Uterus (tissue), 2 donors: ENCODE measurements at regions not wholly inside any gene's neighbourhood (a gene's known extent, or its start where the extent isn't known, plus 50 kb on each side); places are given as distances from the start of the nearest gene placed in this dataset.

Experiments used
- POLR2A ChIP-seq, 2 donors: fragments of 450-650 bp; IDR thresholded peaks; one replicate each; pipeline ENCODE4 v1.6.1; 2016; ENCODE audit warnings: antibody characterized with exemption in 2 of 2, mild to moderate bottlenecking in 1 of 2, moderate library complexity in 1 of 2
- TF ChIP-seq, protein P1 (sequence below), 4 experiments: fragments of 200-600 bp in 2 of 4; fragments of 450-650 bp in 2 of 4; sonication (generic) in 2 of 4; IDR thresholded peaks; one replicate each; pipeline ENCODE4 v1.5.1; 2016 to 2019; ENCODE audit warnings: antibody characterized with exemption in 4 of 4, mild to moderate bottlenecking in 2 of 4, moderate library complexity in 1 of 4

DNA sequence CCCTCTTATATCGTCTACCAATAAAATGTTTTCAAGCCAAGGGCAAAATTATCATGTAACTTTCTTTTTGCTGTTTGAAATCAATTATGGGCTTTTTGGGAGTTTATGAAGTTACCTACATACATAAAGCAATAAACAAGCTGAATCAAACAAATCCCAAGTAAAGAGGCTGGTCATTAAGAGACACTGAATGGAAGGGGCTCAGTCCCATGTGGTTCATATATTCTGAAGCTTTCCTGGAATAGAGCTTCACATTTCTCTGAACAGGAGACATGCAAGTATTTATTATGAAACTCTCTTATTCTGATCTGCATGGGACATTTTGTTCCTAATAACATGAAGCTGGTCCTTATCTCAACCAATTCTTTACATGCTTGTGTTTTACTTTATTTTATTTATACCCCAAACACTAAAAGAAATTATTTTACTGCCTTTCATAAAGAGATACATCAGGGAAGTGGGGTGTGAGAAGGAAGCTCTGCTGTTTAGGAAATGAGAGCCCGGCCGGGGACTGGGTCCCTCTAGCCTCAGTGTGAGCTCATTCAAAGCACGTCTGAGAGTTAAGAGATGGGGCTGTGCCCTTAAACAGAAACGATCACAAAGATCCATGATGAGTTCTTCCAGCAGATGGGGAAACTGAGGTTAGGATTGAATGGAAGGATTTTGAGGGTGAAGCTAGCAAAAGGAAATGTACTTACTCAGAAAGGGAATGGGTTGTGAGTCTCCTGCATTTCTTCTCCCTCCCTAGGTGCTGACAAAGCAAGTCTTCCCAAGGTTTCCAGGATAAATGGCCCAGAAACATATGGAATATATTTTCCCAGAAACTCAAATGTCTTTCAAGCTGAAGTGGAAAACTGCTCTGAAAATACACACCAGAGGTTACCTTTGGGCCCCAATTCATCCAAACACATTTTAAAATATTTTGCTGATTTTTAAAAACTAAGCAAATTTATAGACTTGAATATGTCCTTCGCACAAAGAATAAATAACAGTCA lies 93.1 kb upstream of the LNX1 start:
- TF ChIP-seq, protein P1, sequence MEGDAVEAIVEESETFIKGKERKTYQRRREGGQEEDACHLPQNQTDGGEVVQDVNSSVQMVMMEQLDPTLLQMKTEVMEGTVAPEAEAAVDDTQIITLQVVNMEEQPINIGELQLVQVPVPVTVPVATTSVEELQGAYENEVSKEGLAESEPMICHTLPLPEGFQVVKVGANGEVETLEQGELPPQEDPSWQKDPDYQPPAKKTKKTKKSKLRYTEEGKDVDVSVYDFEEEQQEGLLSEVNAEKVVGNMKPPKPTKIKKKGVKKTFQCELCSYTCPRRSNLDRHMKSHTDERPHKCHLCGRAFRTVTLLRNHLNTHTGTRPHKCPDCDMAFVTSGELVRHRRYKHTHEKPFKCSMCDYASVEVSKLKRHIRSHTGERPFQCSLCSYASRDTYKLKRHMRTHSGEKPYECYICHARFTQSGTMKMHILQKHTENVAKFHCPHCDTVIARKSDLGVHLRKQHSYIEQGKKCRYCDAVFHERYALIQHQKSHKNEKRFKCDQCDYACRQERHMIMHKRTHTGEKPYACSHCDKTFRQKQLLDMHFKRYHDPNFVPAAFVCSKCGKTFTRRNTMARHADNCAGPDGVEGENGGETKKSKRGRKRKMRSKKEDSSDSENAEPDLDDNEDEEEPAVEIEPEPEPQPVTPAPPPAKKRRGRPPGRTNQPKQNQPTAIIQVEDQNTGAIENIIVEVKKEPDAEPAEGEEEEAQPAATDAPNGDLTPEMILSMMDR (IDR thresholded peaks at IDR 0.05) = no peak
- TF ChIP-seq POLR2A (IDR thresholded peaks at IDR 0.05) = no peak
